Keratinocyte (primary cell): ENCODE measurements at regions not wholly inside any gene's neighbourhood (a gene's known extent, or its start where the extent isn't known, plus 50 kb on each side); places are given as distances from the start of the nearest gene placed in this dataset.

Source experiments
- DNase-seq: peaks from one replicate; pipeline ENCODE4 v3.0.0-alpha.2; 2011; ENCODE audit warnings: low read depth, missing footprints, low spot score
- FAIRE-seq: peaks from 2 replicates; lab custom pipeline; 2011; peaks lifted over from hg19 to GRCh38; lab: Jason Lieb, UNC
- H2AFZ ChIP-seq: 2 replicates; pipeline ENCODE4 v1.6.0; 2012; ENCODE audit warnings: low read length, control low read depth, inconsistent platforms; ENCODE audit not compliant: control insufficient read depth
- H3K27ac ChIP-seq: 2 replicates; pipeline ENCODE4 v1.5.1; 2011; ENCODE audit warnings: low read length; ENCODE audit not compliant: control insufficient read depth, insufficient read depth
- H3K27me3 ChIP-seq: 3 replicates; pipeline ENCODE4 v1.6.0; 2011; ENCODE audit warnings: low read length; ENCODE audit not compliant: control insufficient read depth, insufficient read depth; ENCODE audit errors: extremely low read depth
- H3K36me3 ChIP-seq, 2 experiments: 2 replicates in 1 of 2; 3 replicates in 1 of 2; pipeline ENCODE4 v1.5.1; 2011; ENCODE audit warnings: low read length in 2 of 2, mild to moderate bottlenecking in 1 of 2; ENCODE audit not compliant: control insufficient read depth in 2 of 2, insufficient read depth in 2 of 2; ENCODE audit errors: extremely low read depth in 1 of 2
- H3K4me1 ChIP-seq: 3 replicates; pipeline ENCODE4 v1.5.1; 2011; ENCODE audit warnings: low read length; ENCODE audit not compliant: control insufficient read depth, insufficient read depth; ENCODE audit errors: extremely low read depth
- H3K4me2 ChIP-seq: 3 replicates; pipeline ENCODE4 v1.6.0; 2011; ENCODE audit warnings: low read depth, low read length; ENCODE audit not compliant: control insufficient read depth, insufficient read depth; ENCODE audit errors: extremely low read depth
- H3K4me3 ChIP-seq, 3 experiments: fragments of 200-600 bp in 1 of 3; sonication (generic) in 1 of 3; 2 replicates in 2 of 3; 3 replicates in 1 of 3; pipeline ENCODE4 v1.5.1; 2011 to 2016; ENCODE audit warnings: low read length in 3 of 3, mild to moderate bottlenecking in 3 of 3, control low read depth in 2 of 3, inconsistent platforms in 1 of 3, low read depth in 1 of 3, mixed read lengths in 1 of 3, mixed run types in 1 of 3, moderate library complexity in 1 of 3; ENCODE audit not compliant: control insufficient read depth in 2 of 3, insufficient read depth in 2 of 3; ENCODE audit errors: extremely low read depth in 1 of 3
- H3K79me2 ChIP-seq: 2 replicates; pipeline ENCODE4 v1.6.0; 2012; ENCODE audit warnings: low read length; ENCODE audit not compliant: control insufficient read depth, insufficient read depth
- H3K9ac ChIP-seq: 3 replicates; pipeline ENCODE4 v1.6.0; 2011; ENCODE audit warnings: low read length; ENCODE audit not compliant: control insufficient read depth, insufficient read depth; ENCODE audit errors: extremely low read depth
- H3K9me1 ChIP-seq: 3 replicates; pipeline ENCODE4 v1.6.0; 2011; ENCODE audit warnings: low read length; ENCODE audit not compliant: control insufficient read depth, insufficient read depth; ENCODE audit errors: extremely low read depth
- H3K9me3 ChIP-seq: 2 replicates; pipeline ENCODE4 v1.5.1; 2012; ENCODE audit warnings: low read depth, low read length; ENCODE audit not compliant: control insufficient read depth
- H4K20me1 ChIP-seq: 3 replicates; pipeline ENCODE4 v1.6.0; 2011; ENCODE audit warnings: low read length; ENCODE audit not compliant: control insufficient read depth, insufficient read depth; ENCODE audit errors: extremely low read depth
- CTCF ChIP-seq, 3 experiments: IDR thresholded peaks in 1 of 3; conservative IDR thresholded peaks in 1 of 3; optimal IDR thresholded peaks in 1 of 3; 2 replicates in 2 of 3; 3 replicates in 1 of 3; pipeline versions ENCODE3 to v1.5.1; 2011; ENCODE audit warnings: low read length in 3 of 3, mild to moderate bottlenecking in 3 of 3, moderate library complexity in 2 of 3, control low read depth in 1 of 3, inconsistent platforms in 1 of 3; ENCODE audit not compliant: insufficient read depth in 2 of 3; ENCODE audit errors: extremely low read depth in 1 of 3
- EZH2 ChIP-seq: IDR thresholded peaks from one replicate; pipeline ENCODE4 v1.6.1; 2012; ENCODE audit warnings: inconsistent platforms, mild to moderate bottlenecking, low read length, moderate library complexity
- dilution Hi-C: fragments of 300-500 bp; cut with MboI; formaldehyde crosslinking; loops from one replicate; pipeline ENCODE4 v1.7.0; 2020; ENCODE audit warnings: low sequenced_read_pairs; ENCODE audit not compliant: extremely low pct_ligation_motif_present

- dilution Hi-C loops: no loop called here
- no peaks in the 10 kb centered on the region for H4K20me1 ChIP-seq
Measured at GRCh38 chr12:91680864-91681263, 464.8 kb downstream of the BTG1 start.

GRCh38 chr12:91677556-91677955 lies 468.1 kb downstream of the BTG1 start:
- no peaks in the 10 kb centered on the region for H4K20me1 ChIP-seq
- H3K79me2 ChIP-seq: no peaks in the 10 kb centered on the region
- no peak overlapping the region for H2AFZ ChIP-seq
- H3K9me3 ChIP-seq: no peaks in the 10 kb centered on the region
- DNase-seq (no peak), FAIRE-seq (no peak)
- dilution Hi-C loops: no loop called here
- no peak overlapping the region for H3K4me3 ChIP-seq
- no peaks in the 10 kb centered on the region for H3K9me1 ChIP-seq
- no peaks in the 10 kb centered on the region for H3K4me1 ChIP-seq
- no peak overlapping the region for H3K27ac ChIP-seq
- no peak overlapping the region for H3K9ac ChIP-seq
- TF ChIP-seq CTCF (optimal IDR thresholded peaks at IDR 0.05 in 1 of 3, IDR thresholded peaks at IDR 0.05 in 1 of 3, conservative IDR thresholded peaks at IDR 0.05 in 1 of 3; ENCODE audit: extremely low read depth in 1 of 3, insufficient read depth in 2 of 3, low read length in 3 of 3) (no peak), EZH2 (no peak)
- H3K36me3 ChIP-seq: no peaks in the 10 kb centered on the region
- no peak overlapping the region for H3K4me2 ChIP-seq
- H3K27me3 ChIP-seq: no peaks in the 10 kb centered on the region

More at GRCh38 chr12:91680864-91681263, 464.8 kb downstream of the BTG1 start:
- Histone ChIP-seq H2AFZ (no peak overlapping the region), H3K79me2 (no peaks in the 10 kb centered on the region), H3K27me3 (no peaks in the 10 kb centered on the region), H3K27ac (no peak overlapping the region), H3K4me2 (no peak overlapping the region), H3K9ac (no peak overlapping the region), H3K9me1 (no peaks in the 10 kb centered on the region), H3K4me1 (no peaks in the 10 kb centered on the region), H3K4me3 (no peak overlapping the region), H3K9me3 (no peaks in the 10 kb centered on the region), H3K36me3 (no peaks in the 10 kb centered on the region)
- DNase-seq: no peak
- TF ChIP-seq CTCF (optimal IDR thresholded peaks at IDR 0.05 in 1 of 3, IDR thresholded peaks at IDR 0.05 in 1 of 3, conservative IDR thresholded peaks at IDR 0.05 in 1 of 3; ENCODE audit: extremely low read depth in 1 of 3, insufficient read depth in 2 of 3, low read length in 3 of 3): no peak
- no peak for FAIRE-seq
